ENCODE measurements at regions not wholly inside any gene's neighbourhood (a gene's known extent, or its start where the extent isn't known, plus 50 kb on each side); places are given as distances from the start of the nearest gene placed in this dataset.

DNA sequence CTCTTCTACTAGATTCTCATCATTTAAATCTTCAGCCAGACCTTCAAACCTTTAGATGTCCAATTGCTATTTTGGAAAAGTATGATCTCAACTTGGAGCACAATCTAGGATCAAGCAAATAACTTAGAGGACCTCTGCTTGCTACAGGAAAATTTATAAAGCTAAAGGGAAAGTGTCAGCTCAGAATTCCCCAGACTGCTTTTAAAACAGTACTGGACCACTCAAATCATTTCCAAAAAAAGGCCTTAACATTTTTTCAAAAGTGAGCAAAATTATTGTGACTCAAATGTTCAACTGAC, 169.8 kb downstream of the PARM1 start:
- no peak for DNase-seq

DNA sequence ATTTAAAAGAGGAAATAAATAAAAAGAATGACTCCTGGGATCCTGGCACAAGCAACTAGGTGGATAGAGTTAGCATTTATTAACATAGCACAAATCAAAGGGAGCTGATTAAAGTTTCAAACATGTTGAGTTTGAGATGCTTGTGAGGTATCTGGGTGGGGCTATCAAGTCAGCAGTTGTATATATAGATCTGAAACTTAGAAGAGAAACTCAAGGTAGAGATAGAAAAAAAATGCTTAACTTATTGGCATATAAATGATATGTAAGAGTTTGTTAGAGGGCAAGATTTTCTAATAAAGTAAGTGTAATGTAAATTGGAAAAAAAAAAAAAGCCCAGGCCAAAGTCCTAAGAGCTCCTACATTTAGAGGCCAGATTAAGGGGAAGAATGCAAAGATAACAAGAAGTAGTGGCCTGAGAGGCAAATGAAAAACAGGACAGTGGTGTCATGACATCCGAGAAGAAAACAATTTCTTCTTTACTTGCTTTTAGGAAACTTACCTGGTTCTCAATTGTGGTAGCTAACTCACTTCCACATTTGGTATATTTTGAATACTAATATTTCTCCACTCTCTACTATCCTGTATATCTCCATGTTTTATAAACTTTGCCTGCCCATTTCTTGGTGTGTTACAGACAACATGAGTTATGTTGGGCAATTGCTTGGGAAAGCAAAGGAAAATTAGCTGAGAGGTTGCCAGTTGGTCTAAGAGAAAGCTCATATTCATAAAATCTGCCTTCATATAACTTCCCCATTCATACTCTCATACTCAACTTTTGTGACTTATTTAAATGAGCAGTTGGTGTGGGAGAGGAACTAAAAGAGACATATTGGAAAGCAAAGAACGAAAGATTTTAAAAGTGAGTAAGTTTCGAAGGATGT, 169.2 kb downstream of the PARM1 start:
- DNase-seq, result no peak
